Right atrium auricular region (tissue), 2 donors: ENCODE measurements at regions not wholly inside any gene's neighbourhood (a gene's known extent, or its start where the extent isn't known, plus 50 kb on each side); places are given as distances from the start of the nearest gene placed in this dataset.

Experiments
- DNase-seq: peaks from one replicate; pipeline ENCODE4 v3.0.0-alpha.2; 2019; ENCODE audit warnings: low spot score
- H3K27ac ChIP-seq, 2 donors: fragments of 200-600 bp; sonication (generic); 1 replicate in 1 of 2; 2 replicates in 1 of 2; pipeline ENCODE4 v1.5.1; 2016 to 2019
- H3K27me3 ChIP-seq, 2 donors: fragments of 200-600 bp; sonication (generic); one replicate each; pipeline versions ENCODE4 v1.5.1 to v1.6.0; 2017 to 2019
- H3K36me3 ChIP-seq: fragments of 200-600 bp; sonication (generic); one replicate; pipeline ENCODE4 v1.5.1; 2016
- H3K4me1 ChIP-seq, 2 donors: fragments of 200-600 bp; sonication (generic); one replicate each; pipeline versions ENCODE4 v1.5.1 to v1.6.0; 2017 to 2019
- H3K4me3 ChIP-seq, 2 donors: fragments of 200-600 bp; sonication (generic); 1 replicate in 1 of 2; 2 replicates in 1 of 2; pipeline ENCODE4 v1.5.1; 2017 to 2019; ENCODE audit warnings: mild to moderate bottlenecking in 1 of 2, moderate library complexity in 1 of 2
- H3K9me3 ChIP-seq, 2 donors: fragments of 200-600 bp; sonication (generic); one replicate each; pipeline ENCODE4 v1.5.1; 2019
- TF ChIP-seq, protein P1 (sequence below), 2 donors: fragments of 200-600 bp; sonication (generic); IDR thresholded peaks; one replicate each; pipeline ENCODE4 v1.5.1; 2019; ENCODE audit warnings: antibody characterized with exemption in 2 of 2

DNA sequence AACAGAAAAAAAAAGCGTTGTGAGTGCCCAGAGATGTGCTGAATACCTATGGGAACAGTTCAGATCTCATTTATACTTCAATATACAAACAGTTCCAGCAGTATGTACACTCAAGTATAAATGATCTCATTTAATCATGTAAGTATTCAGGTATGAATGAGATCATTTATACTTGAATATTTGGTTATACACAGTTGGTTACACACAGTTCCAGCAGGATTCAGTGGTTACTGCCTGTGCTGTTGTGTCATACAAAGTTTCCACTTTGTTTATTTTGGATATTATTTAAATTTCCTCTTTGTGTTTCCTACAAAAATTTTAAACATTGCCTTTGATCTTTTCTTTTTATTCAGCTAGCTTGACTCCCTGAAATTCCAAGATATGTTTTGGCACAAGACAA, 293.5 kb upstream of the SLC39A10 start:
- Histone ChIP-seq H3K9me3 (no peaks in the 10 kb centered on the region), H3K27ac (no peak overlapping the region), H3K36me3 (no peaks in the 10 kb centered on the region), H3K27me3 (no peaks in the 10 kb centered on the region), H3K4me3 (no peak overlapping the region), H3K4me1 (no peaks in the 10 kb centered on the region)
- TF ChIP-seq, protein P1, sequence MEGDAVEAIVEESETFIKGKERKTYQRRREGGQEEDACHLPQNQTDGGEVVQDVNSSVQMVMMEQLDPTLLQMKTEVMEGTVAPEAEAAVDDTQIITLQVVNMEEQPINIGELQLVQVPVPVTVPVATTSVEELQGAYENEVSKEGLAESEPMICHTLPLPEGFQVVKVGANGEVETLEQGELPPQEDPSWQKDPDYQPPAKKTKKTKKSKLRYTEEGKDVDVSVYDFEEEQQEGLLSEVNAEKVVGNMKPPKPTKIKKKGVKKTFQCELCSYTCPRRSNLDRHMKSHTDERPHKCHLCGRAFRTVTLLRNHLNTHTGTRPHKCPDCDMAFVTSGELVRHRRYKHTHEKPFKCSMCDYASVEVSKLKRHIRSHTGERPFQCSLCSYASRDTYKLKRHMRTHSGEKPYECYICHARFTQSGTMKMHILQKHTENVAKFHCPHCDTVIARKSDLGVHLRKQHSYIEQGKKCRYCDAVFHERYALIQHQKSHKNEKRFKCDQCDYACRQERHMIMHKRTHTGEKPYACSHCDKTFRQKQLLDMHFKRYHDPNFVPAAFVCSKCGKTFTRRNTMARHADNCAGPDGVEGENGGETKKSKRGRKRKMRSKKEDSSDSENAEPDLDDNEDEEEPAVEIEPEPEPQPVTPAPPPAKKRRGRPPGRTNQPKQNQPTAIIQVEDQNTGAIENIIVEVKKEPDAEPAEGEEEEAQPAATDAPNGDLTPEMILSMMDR (IDR thresholded peaks at IDR 0.05), result no peak
- no peak for DNase-seq

- no peak overlapping the region for H3K27ac ChIP-seq
- DNase-seq, result no peak
- TF ChIP-seq, protein P1 (IDR thresholded peaks at IDR 0.05), result no peak
These were observed 296.8 kb upstream of the SLC39A10 start for GRCh38 chr2:195360242-195360641.

DNA sequence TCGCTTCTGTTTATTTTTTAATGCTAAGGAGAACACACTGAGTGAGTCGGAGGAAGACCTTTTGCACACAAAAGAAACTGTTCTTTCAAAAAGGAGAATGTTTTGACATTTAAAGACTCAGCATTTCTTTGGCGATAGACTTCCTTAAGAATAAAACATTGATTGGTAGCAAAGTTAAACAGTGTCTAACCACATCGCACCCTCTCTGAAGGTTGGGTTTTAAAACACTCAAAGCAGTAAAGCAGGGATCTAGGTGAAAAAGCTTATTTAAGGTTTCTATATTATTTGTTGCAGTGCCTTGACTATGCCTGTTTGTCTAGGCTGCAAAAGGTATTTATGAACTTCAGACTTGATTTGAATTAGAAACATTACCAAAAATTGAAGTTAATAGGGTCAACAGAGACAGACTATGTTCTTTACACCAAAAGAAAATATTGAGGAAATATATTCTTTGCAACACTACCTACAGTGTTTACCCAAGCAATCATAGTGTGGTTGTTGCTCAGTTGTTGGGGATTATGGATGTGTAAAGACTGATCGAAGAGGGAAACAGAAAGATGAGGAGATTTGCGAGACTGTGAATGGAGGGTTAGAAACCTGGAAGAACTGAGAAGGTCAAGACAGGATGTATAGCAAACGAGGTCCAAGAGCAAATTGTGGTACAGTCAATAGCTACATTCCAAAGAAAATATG, 297.8 kb upstream of the SLC39A10 start:
- no peak for DNase-seq
- H3K9me3 ChIP-seq, result peaks cover 0 to 11% of the 10 kb centered on the region in 2 donors
- no peaks in the 10 kb centered on the region for H3K27me3 ChIP-seq
- no peaks in the 10 kb centered on the region for H3K4me1 ChIP-seq
- TF ChIP-seq, protein P1 (IDR thresholded peaks at IDR 0.05), result no peak
- no peaks in the 10 kb centered on the region for H3K36me3 ChIP-seq
- H3K27ac ChIP-seq, result no peak overlapping the region
- H3K4me3 ChIP-seq, result no peak overlapping the region

More at GRCh38 chr2:195360242-195360641, 296.8 kb upstream of the SLC39A10 start:
- H3K27me3 ChIP-seq, result no peaks in the 10 kb centered on the region
- no peaks in the 10 kb centered on the region for H3K4me1 ChIP-seq
- H3K4me3 ChIP-seq, result no peak overlapping the region
- peaks cover 0 to 11% of the 10 kb centered on the region in 2 donors for H3K9me3 ChIP-seq
- no peaks in the 10 kb centered on the region for H3K36me3 ChIP-seq

- Histone ChIP-seq H3K27ac (no peak overlapping the region), H3K9me3 (peaks cover 0 to 11% of the 10 kb centered on the region in 2 donors), H3K36me3 (no peaks in the 10 kb centered on the region), H3K27me3 (no peaks in the 10 kb centered on the region), H3K4me3 (no peak overlapping the region), H3K4me1 (no peaks in the 10 kb centered on the region)
- TF ChIP-seq, protein P1 (IDR thresholded peaks at IDR 0.05), result no peak
- DNase-seq, result no peak
These were observed 300.0 kb upstream of the SLC39A10 start for GRCh38 chr2:195356920-195357440.

GRCh38 chr2:195356026-195356425, 301.0 kb upstream of the SLC39A10 start:
- Histone ChIP-seq H3K36me3 (no peaks in the 10 kb centered on the region), H3K27ac (no peak overlapping the region), H3K9me3 (peaks cover 0 to 11% of the 10 kb centered on the region in 2 donors), H3K27me3 (no peaks in the 10 kb centered on the region), H3K4me1 (no peaks in the 10 kb centered on the region), H3K4me3 (no peak overlapping the region)
- no peak for DNase-seq
- TF ChIP-seq, protein P1 (IDR thresholded peaks at IDR 0.05), result no peak
